HG02763 (cell line): ENCODE measurements at regions not wholly inside any gene's neighbourhood (a gene's known extent, or its start where the extent isn't known, plus 50 kb on each side); places are given as distances from the start of the nearest gene placed in this dataset.

ENCODE experiments used
- ATAC-seq: cut with Tn5 transposase; IDR thresholded peaks from one replicate; pipeline ENCODE4 v1.9.1; 2021; ENCODE audit warnings: mild to moderate bottlenecking, moderate library complexity; ENCODE audit not compliant: unreplicated experiment

GRCh38 chr1:229101011-229101871 lies 169.7 kb upstream of the RAB4A start:
- ATAC-seq = no peak

GRCh38 chr1:229102741-229103391 lies 168.0 kb upstream of the RAB4A start:
- no peak for ATAC-seq

- no peak for ATAC-seq
These were observed 166.3 kb upstream of the RAB4A start for GRCh38 chr1:229104654-229105053.

- ATAC-seq = no peak
These were observed 165.8 kb upstream of the RAB4A start for GRCh38 chr1:229105109-229105508.

- no peak for ATAC-seq
These were observed 164.9 kb upstream of the RAB4A start for GRCh38 chr1:229105822-229106525.

GRCh38 chr1:229106526-229107125 lies 164.3 kb upstream of the RAB4A start:
- no peak for ATAC-seq

GRCh38 chr1:229107304-229107815 lies 163.6 kb upstream of the RAB4A start:
- ATAC-seq = no peak

- ATAC-seq = no peak
These were observed 162.9 kb upstream of the RAB4A start for GRCh38 chr1:229107972-229108371.

- ATAC-seq = no peak
These were observed 162.2 kb upstream of the RAB4A start for GRCh38 chr1:229108598-229109201.

- no peak for ATAC-seq
These were observed 161.6 kb upstream of the RAB4A start for GRCh38 chr1:229109320-229109761.

- ATAC-seq = no peak
These were observed 159.9 kb upstream of the RAB4A start for GRCh38 chr1:229110986-229111385.

- no peak for ATAC-seq
These were observed 159.1 kb upstream of the RAB4A start for GRCh38 chr1:229111703-229112319.

GRCh38 chr1:229112832-229113548 lies 157.9 kb upstream of the RAB4A start:
- no peak for ATAC-seq

GRCh38 chr1:229114315-229114714 lies 156.6 kb upstream of the RAB4A start:
- no peak for ATAC-seq

GRCh38 chr1:229114850-229115365 lies 156.0 kb upstream of the RAB4A start:
- ATAC-seq = no peak

- ATAC-seq = no peak
These were observed 154.8 kb upstream of the RAB4A start for GRCh38 chr1:229116114-229116513.

- ATAC-seq = no peak
These were observed 153.1 kb upstream of the RAB4A start for GRCh38 chr1:229117664-229118300.

- no peak for ATAC-seq
These were observed 152.3 kb upstream of the RAB4A start for GRCh38 chr1:229118477-229119061.
